ENCODE measurements at regions not wholly inside any gene's neighbourhood (a gene's known extent, or its start where the extent isn't known, plus 50 kb on each side); places are given as distances from the start of the nearest gene placed in this dataset.

DNA sequence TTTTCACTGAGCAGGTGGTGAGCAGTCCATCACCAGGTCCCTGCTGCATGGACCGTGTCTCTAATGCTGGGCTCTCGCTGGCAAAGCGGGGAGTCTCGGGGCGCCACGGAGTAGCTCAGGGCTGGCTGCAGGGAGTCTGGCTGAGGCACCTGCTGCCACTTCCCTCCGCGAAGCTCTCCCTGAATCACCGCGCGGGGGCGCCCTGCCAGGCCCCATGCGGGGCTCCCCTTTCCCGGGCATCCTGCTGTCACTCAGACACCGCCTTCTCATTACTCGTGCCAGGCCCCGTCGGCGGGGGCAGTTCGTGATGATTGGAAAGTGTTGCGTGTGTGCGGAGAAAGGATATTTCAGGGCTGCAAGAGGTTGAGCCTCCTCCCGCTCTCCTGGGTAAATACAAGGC, 335.8 kb downstream of the IRX2 start:
- TF ChIP-seq, protein P1, sequence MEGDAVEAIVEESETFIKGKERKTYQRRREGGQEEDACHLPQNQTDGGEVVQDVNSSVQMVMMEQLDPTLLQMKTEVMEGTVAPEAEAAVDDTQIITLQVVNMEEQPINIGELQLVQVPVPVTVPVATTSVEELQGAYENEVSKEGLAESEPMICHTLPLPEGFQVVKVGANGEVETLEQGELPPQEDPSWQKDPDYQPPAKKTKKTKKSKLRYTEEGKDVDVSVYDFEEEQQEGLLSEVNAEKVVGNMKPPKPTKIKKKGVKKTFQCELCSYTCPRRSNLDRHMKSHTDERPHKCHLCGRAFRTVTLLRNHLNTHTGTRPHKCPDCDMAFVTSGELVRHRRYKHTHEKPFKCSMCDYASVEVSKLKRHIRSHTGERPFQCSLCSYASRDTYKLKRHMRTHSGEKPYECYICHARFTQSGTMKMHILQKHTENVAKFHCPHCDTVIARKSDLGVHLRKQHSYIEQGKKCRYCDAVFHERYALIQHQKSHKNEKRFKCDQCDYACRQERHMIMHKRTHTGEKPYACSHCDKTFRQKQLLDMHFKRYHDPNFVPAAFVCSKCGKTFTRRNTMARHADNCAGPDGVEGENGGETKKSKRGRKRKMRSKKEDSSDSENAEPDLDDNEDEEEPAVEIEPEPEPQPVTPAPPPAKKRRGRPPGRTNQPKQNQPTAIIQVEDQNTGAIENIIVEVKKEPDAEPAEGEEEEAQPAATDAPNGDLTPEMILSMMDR (IDR thresholded peaks at IDR 0.05; ENCODE audit: low read depth, low read length, poor library complexity, severe bottlenecking), result no peak
- no peak for TF ChIP-seq EZH2phosphoT487 (IDR thresholded peaks at IDR 0.05; ENCODE audit: borderline replicate concordance, low read length)

Data from DOHH2 (cell line).